ENCODE measurements at regions not wholly inside any gene's neighbourhood (a gene's known extent, or its start where the extent isn't known, plus 50 kb on each side); places are given as distances from the start of the nearest gene placed in this dataset.

DNA sequence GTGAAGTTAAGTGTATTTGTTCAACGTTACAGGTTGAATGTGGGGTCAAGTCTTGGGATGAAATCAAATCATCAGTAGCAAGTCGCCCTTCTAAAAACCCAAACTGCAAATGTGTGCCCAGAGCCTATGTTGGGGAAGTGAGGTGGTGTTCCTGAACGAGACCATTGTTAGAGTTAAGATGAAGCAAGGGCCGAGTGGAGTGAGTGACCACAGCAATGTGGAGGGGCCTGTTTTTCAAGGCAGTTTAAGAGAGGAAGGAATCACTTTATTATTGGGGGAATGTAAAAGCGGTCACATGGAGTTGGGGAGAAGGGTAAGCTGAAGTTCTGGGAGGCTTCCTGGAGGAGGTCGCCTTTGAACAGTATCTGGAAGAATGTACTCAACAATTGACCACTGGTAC lies 68.5 kb downstream of the MYCN start:
- no peak for DNase-seq

DNA sequence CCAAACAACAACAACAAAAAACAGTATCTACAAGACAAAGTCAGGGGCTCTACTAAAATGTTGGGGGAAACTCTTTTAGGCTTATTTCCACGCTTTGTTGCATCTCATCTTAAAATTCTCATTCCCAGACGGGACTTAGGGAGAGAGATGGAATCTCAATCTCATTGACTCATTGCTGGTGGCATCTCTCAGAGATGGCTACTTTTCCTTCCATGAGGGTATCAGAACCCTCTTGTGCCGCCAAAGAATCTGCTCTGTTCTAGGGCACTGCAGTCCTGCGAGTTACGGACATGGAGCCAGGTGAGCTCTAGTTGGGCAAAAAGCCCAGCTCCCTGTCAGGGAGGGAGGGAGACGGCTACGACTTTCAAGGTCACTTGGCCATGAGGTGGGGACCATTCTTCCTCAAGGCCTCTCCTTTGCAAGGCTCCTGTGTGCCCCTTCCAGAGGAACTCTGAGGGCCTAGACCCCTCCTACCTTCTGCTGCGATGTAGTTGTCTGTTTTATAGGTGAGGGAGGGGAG lies 68.0 kb downstream of the MYCN start:
- no peak for DNase-seq

GRCh38 chr2:16007167-16007934 lies 67.0 kb downstream of the MYCN start:
- no peak for DNase-seq

DNA sequence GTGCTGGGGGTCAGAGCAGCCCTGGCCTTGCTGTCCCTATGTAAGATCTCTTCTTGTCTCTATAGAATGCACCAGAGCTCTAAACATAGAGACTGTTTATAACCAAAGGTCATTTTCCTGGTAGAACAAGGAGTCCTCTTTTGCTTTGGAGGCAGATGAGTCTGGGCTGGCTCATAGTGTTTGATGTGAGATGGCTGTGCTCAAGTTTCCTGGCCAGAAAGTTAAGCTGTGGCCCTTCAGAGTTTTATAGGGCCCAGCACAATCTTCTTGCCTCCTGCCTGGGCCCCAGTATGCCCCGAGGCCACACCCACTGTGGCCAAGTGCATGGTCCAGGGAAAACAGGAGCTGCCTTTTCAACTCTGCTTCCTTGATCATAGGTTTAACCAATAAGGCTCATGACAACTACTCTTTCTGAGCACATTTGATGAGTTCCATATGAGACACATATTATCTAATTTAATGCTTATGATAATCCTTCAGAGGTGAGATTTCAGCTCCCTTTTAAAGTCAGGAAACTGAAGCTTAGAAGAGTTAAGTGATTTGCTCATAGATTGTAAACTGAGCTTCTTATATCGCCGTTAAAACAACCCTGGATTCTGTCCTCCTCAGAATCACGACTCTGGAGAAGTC lies 66.3 kb downstream of the MYCN start:
- no peak for DNase-seq

GRCh38 chr2:16005816-16006536 lies 65.6 kb downstream of the MYCN start:
- no peak for DNase-seq

DNA sequence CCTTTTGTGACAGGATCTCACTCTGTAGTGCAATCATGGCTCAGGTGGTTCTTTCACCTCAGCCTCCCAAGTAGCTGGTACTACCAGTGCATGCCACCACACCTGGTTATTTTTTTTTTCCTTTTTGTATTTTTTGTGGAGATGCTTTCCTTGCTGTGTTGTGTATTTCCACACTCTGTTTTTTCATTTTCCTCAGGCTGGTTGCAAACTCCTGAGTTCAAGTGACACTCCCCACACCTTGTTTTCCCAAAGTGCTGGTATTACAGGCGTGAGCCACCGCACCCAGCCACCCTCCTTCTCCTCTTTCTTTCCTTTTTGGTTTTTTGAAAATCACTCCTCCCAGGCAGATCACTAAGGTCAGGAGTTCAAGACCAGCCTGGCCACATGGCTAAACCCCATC lies 65.0 kb downstream of the MYCN start:
- no peak for DNase-seq

GRCh38 chr2:16003809-16004208 lies 63.5 kb downstream of the MYCN start:
- no peak for DNase-seq

GRCh38 chr2:16003152-16003551 lies 62.8 kb downstream of the MYCN start:
- no peak for DNase-seq

GRCh38 chr2:16002575-16002974 lies 62.2 kb downstream of the MYCN start:
- DNase-seq, result no peak

- DNase-seq, result no peak
Measured at GRCh38 chr2:16002144-16002543, 61.8 kb downstream of the MYCN start.

DNA sequence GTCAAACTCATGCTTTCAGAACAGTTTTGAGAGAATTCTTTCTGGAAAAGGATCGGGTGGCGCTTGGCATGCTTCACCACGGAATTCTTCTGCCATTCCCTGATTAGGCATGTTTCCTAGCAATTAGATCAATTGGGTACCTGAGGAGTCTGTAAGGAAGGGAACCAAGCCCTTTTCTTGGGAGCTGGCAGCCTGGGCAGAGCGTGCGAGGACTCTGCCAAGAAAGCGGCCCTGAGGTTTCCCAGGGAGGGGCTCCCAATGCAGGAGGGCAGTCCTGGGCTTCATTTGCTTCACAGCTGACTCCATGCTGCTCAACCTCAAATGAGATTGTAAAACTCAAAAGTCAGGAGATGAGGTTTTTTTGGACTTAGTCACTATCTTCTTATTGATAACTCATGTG lies 60.3 kb downstream of the MYCN start:
- no peak for DNase-seq

- DNase-seq, result no peak
Measured at GRCh38 chr2:15999596-16000469, 59.5 kb downstream of the MYCN start.

- DNase-seq, result no peak
Measured at GRCh38 chr2:15997728-15998280, 57.5 kb downstream of the MYCN start.

- no peak for DNase-seq
Measured at GRCh38 chr2:15996536-15997423, 56.4 kb downstream of the MYCN start.

Measured in activated T-cell treated with anti-CD3 and anti-CD28 coated beads, Interleukin-2, amount 50 U/mL, for 1 hour (primary cell).